Neural cell (in vitro differentiated cells): ENCODE measurements at regions not wholly inside any gene's neighbourhood (a gene's known extent, or its start where the extent isn't known, plus 50 kb on each side); places are given as distances from the start of the nearest gene placed in this dataset.

Experiments used
- H2AFZ ChIP-seq: fragments of 200-600, 300-800 bp; sonication (generic), shearing (Covaris generic); 2 replicates; pipeline ENCODE4 v1.6.0; 2014; ENCODE audit warnings: low read depth, mild to moderate bottlenecking, antibody characterized with exemption, low read length, moderate library complexity
- H3F3A ChIP-seq: fragments of 200-600 bp; shearing (Covaris generic); 2 replicates; pipeline ENCODE4 v1.6.1; 2016; ENCODE audit warnings: mild to moderate bottlenecking, moderate library complexity, mixed read lengths, antibody characterized with exemption, low read length; ENCODE audit not compliant: insufficient read depth, poor library complexity, severe bottlenecking
- H3K27ac ChIP-seq: fragments of 200-600, 300-800 bp; sonication (generic), shearing (Covaris generic); 2 replicates; pipeline ENCODE4 v1.5.1; 2014; ENCODE audit warnings: mild to moderate bottlenecking, low read length, moderate library complexity
- H3K27me3 ChIP-seq: fragments of 300-800, 200-600 bp; sonication (generic), shearing (Covaris generic); 2 replicates; pipeline ENCODE4 v1.6.0; 2014; ENCODE audit warnings: mild to moderate bottlenecking, low read depth, low read length, moderate library complexity; ENCODE audit not compliant: insufficient read depth
- H3K36me3 ChIP-seq: fragments of 300-800, 200-600 bp; sonication (generic), shearing (Covaris generic); 2 replicates; pipeline ENCODE4 v1.5.1; 2014; ENCODE audit warnings: mild to moderate bottlenecking, antibody characterized with exemption, low read length, moderate library complexity; ENCODE audit not compliant: insufficient read depth
- H3K4me2 ChIP-seq: fragments of 300-800, 200-600 bp; sonication (generic), shearing (Covaris generic); 2 replicates; pipeline ENCODE4 v1.6.0; 2014; ENCODE audit warnings: mild to moderate bottlenecking, low read length
- H3K4me3 ChIP-seq: fragments of 300-800, 200-600 bp; sonication (generic), shearing (Covaris generic); 2 replicates; pipeline ENCODE4 v1.5.1; 2014; ENCODE audit warnings: mild to moderate bottlenecking, low read length, moderate library complexity
- H3K79me2 ChIP-seq: fragments of 200-600 bp; shearing (Covaris generic); replicated peaks from 2 replicates; pipeline ENCODE4 v1.6.0; 2014; ENCODE audit warnings: mild to moderate bottlenecking, low read length, moderate library complexity; ENCODE audit not compliant: insufficient read depth
- H3K9ac ChIP-seq: fragments of 300-800, 200-600 bp; sonication (generic), shearing (Covaris generic); 2 replicates; pipeline ENCODE4 v1.6.1; 2016; ENCODE audit warnings: mild to moderate bottlenecking, low read length, mixed read lengths
- H3K9me2 ChIP-seq: fragments of 200-600 bp; shearing (Covaris generic); 2 replicates; pipeline ENCODE4 v1.6.1; 2016; ENCODE audit warnings: mild to moderate bottlenecking, low read length, mixed read lengths; ENCODE audit not compliant: insufficient read depth
- H3K9me3 ChIP-seq: fragments of 200-600, 300-800 bp; sonication (generic), shearing (Covaris generic); 2 replicates; pipeline ENCODE4 v1.6.1; 2016; ENCODE audit warnings: mild to moderate bottlenecking, mixed run types, low read length, moderate library complexity, mixed read lengths
- H4K20me1 ChIP-seq: fragments of 200-600 bp; shearing (Covaris generic); 2 replicates; pipeline ENCODE4 v1.6.1; 2016; ENCODE audit warnings: mild to moderate bottlenecking, mixed run types; ENCODE audit not compliant: insufficient read depth
- CTCF ChIP-seq: fragments of 450-650 bp; IDR thresholded peaks from 2 replicates; pipeline ENCODE4 v1.5.1; 2014; ENCODE audit warnings: antibody characterized with exemption, mild to moderate bottlenecking, moderate library complexity; ENCODE audit not compliant: poor library complexity, severe bottlenecking
- EP300 ChIP-seq: fragments of 450-650 bp; conservative IDR thresholded peaks from 2 replicates; pipeline ENCODE4 v1.6.1; 2014; ENCODE audit warnings: antibody characterized with exemption, mild to moderate bottlenecking, moderate library complexity; ENCODE audit not compliant: poor library complexity, severe bottlenecking
- EZH2 ChIP-seq: fragments of 200-600, 300-800 bp; shearing (Covaris generic), sonication (generic); IDR thresholded peaks from 2 replicates; pipeline ENCODE4 v1.6.1; 2014; ENCODE audit warnings: antibody characterized with exemption, low read length, borderline replicate concordance, mild to moderate bottlenecking; ENCODE audit not compliant: insufficient read depth, poor library complexity, severe bottlenecking
- MXI1 ChIP-seq: fragments of 450-650 bp; conservative IDR thresholded peaks from 2 replicates; pipeline ENCODE4 v1.6.1; 2014; ENCODE audit warnings: antibody characterized with exemption, mild to moderate bottlenecking; ENCODE audit not compliant: poor library complexity, severe bottlenecking
- POLR2AphosphoS5 ChIP-seq: IDR thresholded peaks from 2 replicates; pipeline ENCODE4 v1.6.1; 2012
- RAD21 ChIP-seq: fragments of 450-650 bp; conservative IDR thresholded peaks from 2 replicates; pipeline ENCODE4 v1.6.1; 2014; ENCODE audit warnings: antibody characterized with exemption, mild to moderate bottlenecking, moderate library complexity
- REST ChIP-seq: IDR thresholded peaks from 2 replicates; pipeline ENCODE4 v1.6.1; 2012; ENCODE audit warnings: borderline replicate concordance
- SMC3 ChIP-seq: fragments of 450-650 bp; conservative IDR thresholded peaks from 2 replicates; pipeline ENCODE4 v1.6.1; 2014; ENCODE audit warnings: antibody characterized with exemption, mild to moderate bottlenecking, moderate library complexity; ENCODE audit not compliant: poor library complexity
- TAF1 ChIP-seq: IDR thresholded peaks from 2 replicates; pipeline ENCODE4 v1.6.1; 2012; ENCODE audit warnings: low read depth

- Histone ChIP-seq H3K9me3 (no peaks in the 10 kb centered on the region), H3K36me3 (no peaks in the 10 kb centered on the region), H3K9me2 (no peaks in the 10 kb centered on the region), H4K20me1 (no peaks in the 10 kb centered on the region), H3K27me3 (no peaks in the 10 kb centered on the region), H3K4me2 (no peak overlapping the region), H3F3A (no peaks in the 10 kb centered on the region), H2AFZ (no peak overlapping the region), H3K27ac (no peak overlapping the region), H3K9ac (no peak overlapping the region), H3K4me3 (no peak overlapping the region), H3K79me2 (no peaks in the 10 kb centered on the region)
- TF ChIP-seq MXI1 (no peak), SMC3 (no peak), TAF1 (no peak), CTCF (no peak), EP300 (no peak), EZH2 (no peak), REST (no peak), RAD21 (no peak), POLR2AphosphoS5 (no peak)
Measured at GRCh38 chr13:90070362-90070761, 1277.1 kb upstream of the MIR17HG start.

- H3K27me3 ChIP-seq: no peaks in the 10 kb centered on the region
- no peak overlapping the region for H2AFZ ChIP-seq
- TF ChIP-seq EP300 (no peak), EZH2 (no peak), RAD21 (no peak), CTCF (no peak), SMC3 (no peak), REST (no peak), TAF1 (no peak), MXI1 (no peak), POLR2AphosphoS5 (no peak)
- H4K20me1 ChIP-seq: no peaks in the 10 kb centered on the region
- no peak overlapping the region for H3K9ac ChIP-seq
- H3K4me2 ChIP-seq: no peak overlapping the region
- H3K27ac ChIP-seq: no peak overlapping the region
- H3K9me2 ChIP-seq: no peaks in the 10 kb centered on the region
- H3K79me2 ChIP-seq: no peaks in the 10 kb centered on the region
- no peaks in the 10 kb centered on the region for H3F3A ChIP-seq
- H3K36me3 ChIP-seq: no peaks in the 10 kb centered on the region
- no peak overlapping the region for H3K4me3 ChIP-seq
- no peaks in the 10 kb centered on the region for H3K9me3 ChIP-seq
Measured at GRCh38 chr13:90070837-90071525, 1276.5 kb upstream of the MIR17HG start.
